Cardiac muscle cell (in vitro differentiated cells and primary cell): ENCODE measurements at regions not wholly inside any gene's neighbourhood (a gene's known extent, or its start where the extent isn't known, plus 50 kb on each side); places are given as distances from the start of the nearest gene placed in this dataset.

ENCODE experiments used
- DNase-seq, 2 donors: peaks; one replicate each; pipeline versions ENCODE4 v3.0.0 to v3.0.0-alpha.2; 2010 to 2017; ENCODE audit warnings: low read depth in 1 of 2, low spot score in 1 of 2
- H3K27ac ChIP-seq: fragments of 200-600 bp; sonication (generic); 2 replicates; pipeline ENCODE4 v1.5.1; 2016
- H3K27me3 ChIP-seq: fragments of 200-600 bp; sonication (generic); 2 replicates; pipeline ENCODE4 v1.6.0; 2016; ENCODE audit warnings: control low read depth
- H3K36me3 ChIP-seq: fragments of 200-600 bp; sonication (generic); 2 replicates; pipeline ENCODE4 v1.5.1; 2016; ENCODE audit warnings: control low read depth
- H3K4me1 ChIP-seq: fragments of 200-600 bp; sonication (generic); 2 replicates; pipeline ENCODE4 v1.8.1; 2017; ENCODE audit warnings: low read depth, mild to moderate bottlenecking, mixed run types
- H3K4me3 ChIP-seq: fragments of 200-600 bp; sonication (generic); 2 replicates; pipeline ENCODE4 v1.5.1; 2016; ENCODE audit warnings: mild to moderate bottlenecking
- H3K9me3 ChIP-seq: fragments of 200-600 bp; sonication (generic); 2 replicates; pipeline ENCODE4 v1.5.1; 2017; ENCODE audit warnings: low read depth, mild to moderate bottlenecking, control low read depth
- TF ChIP-seq, protein P1 (sequence below): IDR thresholded peaks from 2 replicates; pipeline ENCODE4 v1.5.1; 2012; ENCODE audit warnings: low read depth, mild to moderate bottlenecking, low read length

DNA sequence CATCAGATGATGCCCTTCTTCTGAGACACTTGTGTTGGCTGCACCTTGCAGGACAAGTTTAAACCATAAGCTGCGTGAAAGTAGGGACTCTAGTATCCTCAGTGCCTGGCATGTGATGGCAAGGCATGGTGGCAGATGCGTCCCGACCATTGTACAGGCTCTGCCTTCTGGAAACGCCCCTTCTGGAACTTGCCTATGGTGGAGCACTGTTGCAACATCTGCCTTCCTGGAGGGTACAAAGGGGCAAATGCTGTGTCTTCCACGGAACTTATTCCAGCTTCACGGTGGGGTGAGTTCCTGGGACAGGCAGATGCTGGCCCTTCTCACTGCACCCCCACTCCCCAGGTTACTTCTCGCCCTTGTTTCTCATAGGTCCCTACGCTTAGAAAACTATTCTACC lies 232.8 kb downstream of the THBS2 start:
- Histone ChIP-seq H3K9me3 (no peaks in the 10 kb centered on the region), H3K4me1 (no peaks in the 10 kb centered on the region), H3K27me3 (no peaks in the 10 kb centered on the region), H3K4me3 (no peak overlapping the region), H3K36me3 (no peaks in the 10 kb centered on the region), H3K27ac (no peak overlapping the region)
- TF ChIP-seq, protein P1, sequence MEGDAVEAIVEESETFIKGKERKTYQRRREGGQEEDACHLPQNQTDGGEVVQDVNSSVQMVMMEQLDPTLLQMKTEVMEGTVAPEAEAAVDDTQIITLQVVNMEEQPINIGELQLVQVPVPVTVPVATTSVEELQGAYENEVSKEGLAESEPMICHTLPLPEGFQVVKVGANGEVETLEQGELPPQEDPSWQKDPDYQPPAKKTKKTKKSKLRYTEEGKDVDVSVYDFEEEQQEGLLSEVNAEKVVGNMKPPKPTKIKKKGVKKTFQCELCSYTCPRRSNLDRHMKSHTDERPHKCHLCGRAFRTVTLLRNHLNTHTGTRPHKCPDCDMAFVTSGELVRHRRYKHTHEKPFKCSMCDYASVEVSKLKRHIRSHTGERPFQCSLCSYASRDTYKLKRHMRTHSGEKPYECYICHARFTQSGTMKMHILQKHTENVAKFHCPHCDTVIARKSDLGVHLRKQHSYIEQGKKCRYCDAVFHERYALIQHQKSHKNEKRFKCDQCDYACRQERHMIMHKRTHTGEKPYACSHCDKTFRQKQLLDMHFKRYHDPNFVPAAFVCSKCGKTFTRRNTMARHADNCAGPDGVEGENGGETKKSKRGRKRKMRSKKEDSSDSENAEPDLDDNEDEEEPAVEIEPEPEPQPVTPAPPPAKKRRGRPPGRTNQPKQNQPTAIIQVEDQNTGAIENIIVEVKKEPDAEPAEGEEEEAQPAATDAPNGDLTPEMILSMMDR = no peak
- DNase-seq = no peak

DNA sequence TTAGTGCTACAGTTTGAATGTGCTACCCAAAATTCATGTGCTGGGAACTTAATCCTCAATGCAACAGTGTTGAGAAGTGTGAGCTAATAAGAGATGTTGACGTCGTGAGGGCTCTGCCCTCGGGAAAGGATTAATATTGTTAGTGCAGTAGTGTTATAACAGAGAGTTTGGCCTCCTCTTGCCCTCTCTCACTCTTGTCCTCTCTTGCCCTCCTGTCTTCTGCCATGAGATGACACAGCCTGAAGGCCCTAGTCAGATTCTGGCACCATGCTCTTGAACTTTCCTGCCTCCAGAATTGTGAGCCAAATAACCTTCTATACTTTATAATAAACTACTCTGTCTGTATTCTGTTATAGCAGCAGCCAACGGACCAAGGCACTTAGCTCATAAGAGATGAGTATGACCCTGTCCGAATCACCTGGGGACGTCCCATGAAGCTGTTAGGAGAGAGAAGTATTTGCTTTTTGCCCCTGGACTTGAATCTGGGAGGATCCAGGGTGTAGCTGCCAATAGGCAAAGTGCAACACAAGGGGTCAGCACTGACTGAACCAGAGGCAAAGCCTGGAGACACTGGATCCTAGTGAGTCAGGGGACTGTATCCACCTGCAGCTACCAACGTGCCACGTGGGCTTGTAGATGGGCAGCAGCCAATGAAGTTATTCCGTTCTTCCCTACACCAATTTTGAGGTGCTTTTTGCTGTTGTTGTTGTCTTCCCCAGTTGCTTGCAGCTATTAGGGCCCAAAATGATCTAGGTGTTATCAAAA lies 233.7 kb downstream of the THBS2 start:
- H3K27me3 ChIP-seq = no peaks in the 10 kb centered on the region
- TF ChIP-seq, protein P1 = peak; percentile 33
- H3K27ac ChIP-seq = no peak overlapping the region
- peak in 1 of 2 donors; percentile 33 for DNase-seq
- no peaks in the 10 kb centered on the region for H3K36me3 ChIP-seq
- H3K4me3 ChIP-seq = no peak overlapping the region
- H3K4me1 ChIP-seq = no peaks in the 10 kb centered on the region
- no peaks in the 10 kb centered on the region for H3K9me3 ChIP-seq

DNA sequence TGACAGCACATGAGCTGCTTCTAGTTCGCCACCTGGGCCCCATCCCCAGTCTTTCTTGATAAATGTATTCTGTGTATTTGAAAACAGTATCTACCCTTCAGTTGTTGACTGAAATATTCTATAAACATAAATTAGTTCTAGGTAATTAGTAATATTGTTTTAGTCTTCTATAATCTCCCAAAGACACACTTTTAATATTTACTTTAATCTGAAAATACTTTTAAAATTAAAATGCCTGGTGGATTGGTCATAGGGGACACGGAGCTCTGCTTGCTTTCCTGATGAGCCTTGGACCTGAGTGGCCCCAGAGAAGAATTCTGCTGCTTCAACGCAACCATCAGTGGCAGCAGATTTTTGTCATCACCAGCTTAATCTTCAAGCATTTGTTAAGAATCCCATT lies 234.5 kb downstream of the THBS2 start:
- H3K9me3 ChIP-seq = no peaks in the 10 kb centered on the region
- DNase-seq = no peak
- no peaks in the 10 kb centered on the region for H3K4me1 ChIP-seq
- no peaks in the 10 kb centered on the region for H3K27me3 ChIP-seq
- H3K36me3 ChIP-seq = no peaks in the 10 kb centered on the region
- H3K27ac ChIP-seq = no peak overlapping the region
- TF ChIP-seq, protein P1 = no peak
- no peak overlapping the region for H3K4me3 ChIP-seq

DNA sequence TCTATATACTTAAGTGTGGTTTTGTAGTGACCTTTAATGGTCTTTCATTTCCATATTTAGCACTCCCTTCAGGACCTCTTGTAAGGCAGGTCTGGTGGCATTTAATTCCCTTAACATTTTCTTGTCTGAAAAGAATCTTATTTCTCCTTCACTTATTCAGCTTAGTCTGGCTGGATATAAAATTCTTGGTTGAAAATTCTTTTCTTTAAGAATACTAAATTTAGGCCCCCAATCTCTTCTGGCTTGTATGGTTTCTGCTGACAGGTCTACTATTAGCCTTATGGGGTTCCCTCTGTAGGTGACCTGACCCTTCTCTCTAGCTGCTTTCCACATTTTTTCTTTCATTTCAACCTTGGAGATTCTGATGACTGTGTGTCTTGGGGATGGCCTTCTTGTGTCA lies 236.9 kb downstream of the THBS2 start:
- Histone ChIP-seq H3K36me3 (no peaks in the 10 kb centered on the region), H3K9me3 (no peaks in the 10 kb centered on the region), H3K4me3 (no peak overlapping the region), H3K4me1 (no peaks in the 10 kb centered on the region), H3K27ac (no peak overlapping the region), H3K27me3 (no peaks in the 10 kb centered on the region)
- DNase-seq = no peak
- TF ChIP-seq, protein P1 = no peak

DNA sequence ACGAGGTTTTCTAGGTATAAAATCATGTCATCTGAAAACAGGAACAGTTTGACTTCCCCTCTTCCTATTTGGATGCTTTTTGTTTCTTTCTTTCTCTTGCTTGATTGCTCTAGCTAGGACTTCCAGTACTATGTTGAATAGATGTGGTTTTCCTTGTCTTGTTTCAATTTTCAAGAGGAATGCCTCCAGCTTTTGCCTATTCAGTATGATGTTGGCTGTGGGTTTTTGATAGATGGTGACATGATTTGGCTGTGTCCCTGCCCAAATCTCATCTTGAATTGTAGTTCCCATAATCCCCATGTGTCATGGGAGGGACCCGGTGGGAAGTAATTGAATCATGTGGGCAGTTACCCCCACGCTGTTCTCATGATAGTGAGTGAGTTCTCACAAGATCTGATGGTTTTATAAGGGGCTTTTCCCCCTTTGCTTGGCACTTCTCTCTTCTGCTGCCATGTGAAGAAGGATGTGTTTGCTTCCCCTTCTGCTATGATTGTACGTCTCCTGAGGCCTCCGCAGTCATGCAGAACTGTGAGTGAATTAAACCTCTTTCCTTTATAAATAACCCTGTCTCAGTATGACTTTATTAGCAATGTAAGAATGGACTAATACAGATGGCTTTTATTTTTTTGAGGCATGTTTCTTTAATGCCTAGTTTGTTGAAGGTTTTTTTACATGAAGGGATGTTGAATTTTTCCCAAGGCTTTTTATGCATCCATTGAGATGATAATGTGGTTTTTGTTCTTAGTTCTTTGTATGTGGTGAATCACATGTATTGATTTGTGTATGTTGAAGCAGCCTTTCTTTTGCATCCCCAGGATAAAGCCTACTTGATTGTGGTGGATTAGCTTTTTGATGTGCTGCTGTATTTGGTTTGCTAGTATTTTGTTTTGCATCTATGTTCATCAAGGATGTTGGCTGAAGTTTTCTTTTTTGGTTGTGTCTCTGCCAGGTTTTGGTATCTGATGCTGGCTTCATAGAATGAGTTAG lies 239.1 kb downstream of the THBS2 start:
- TF ChIP-seq, protein P1 = no peak

More for the DNA sequence above, 239.1 kb downstream of the THBS2 start:
- Histone ChIP-seq H3K4me1 (no peaks in the 10 kb centered on the region), H3K36me3 (no peaks in the 10 kb centered on the region), H3K4me3 (no peak overlapping the region), H3K27me3 (no peaks in the 10 kb centered on the region), H3K9me3 (no peaks in the 10 kb centered on the region), H3K27ac (no peak overlapping the region)
- no peak for DNase-seq
